ENCODE measurements at regions not wholly inside any gene's neighbourhood (a gene's known extent, or its start where the extent isn't known, plus 50 kb on each side); places are given as distances from the start of the nearest gene placed in this dataset.

GRCh38 chr13:106385654-106386053, 149.8 kb downstream of the EFNB2 start:
- TF ChIP-seq CTCF (IDR thresholded peaks at IDR 0.05), result no peak
- TF ChIP-seq POLR2A (IDR thresholded peaks at IDR 0.05), result no peak

Measured in lower leg skin (tissue), 3 donors.